CD4-positive, CD25-positive, alpha-beta regulatory T cell (primary cell): ENCODE measurements at regions not wholly inside any gene's neighbourhood (a gene's known extent, or its start where the extent isn't known, plus 50 kb on each side); places are given as distances from the start of the nearest gene placed in this dataset.

ENCODE experiments used
- ATAC-seq, 2 donors: fragments of 150-1000 bp; cut with Tn5 transposase; one replicate each; pipeline ENCODE4 v1.10.0; 2021; ENCODE audit warnings: low read depth in 2 of 2, moderate number of reproducible peaks in 2 of 2, moderate library complexity in 1 of 2
- DNase-seq, 3 donors: peaks; one replicate each; pipeline versions ENCODE4 v3.0.0 to v3.0.0-alpha.2; 2012 to 2022; ENCODE audit warnings: mixed read lengths in 1 of 3
- H3K27ac ChIP-seq: one replicate; pipeline ENCODE4 v1.7.0; 2013; ENCODE audit warnings: mild to moderate bottlenecking, low read length; ENCODE audit not compliant: insufficient read depth, poor library complexity, severe bottlenecking
- H3K27me3 ChIP-seq: one replicate; pipeline ENCODE4 v1.7.0; 2013; ENCODE audit warnings: low read length; ENCODE audit not compliant: control insufficient read depth, insufficient read depth
- H3K36me3 ChIP-seq: one replicate; pipeline ENCODE4 v1.7.0; 2013; ENCODE audit warnings: mild to moderate bottlenecking, low read length, moderate library complexity; ENCODE audit not compliant: control insufficient read depth, insufficient read depth
- H3K4me1 ChIP-seq: 2 replicates; pipeline ENCODE4 v1.7.0; 2013; ENCODE audit warnings: mild to moderate bottlenecking, low read length; ENCODE audit not compliant: insufficient read depth, control insufficient read depth, poor library complexity, severe bottlenecking
- H3K4me3 ChIP-seq: one replicate; pipeline ENCODE4 v1.7.0; 2013; ENCODE audit warnings: low read depth, mild to moderate bottlenecking, low read length, moderate library complexity
- H3K9me3 ChIP-seq, 2 experiments: 1 replicate in 1 of 2; 2 replicates in 1 of 2; pipeline ENCODE4 v1.7.0; 2013; ENCODE audit warnings: low read length in 2 of 2, mild to moderate bottlenecking in 1 of 2, moderate library complexity in 1 of 2; ENCODE audit not compliant: control insufficient read depth in 2 of 2
- H3K27ac Mint-ChIP-seq, 3 donors: one replicate each; pipeline ENCODE4 v1.8.0; 2020 to 2022; ENCODE audit warnings: mild to moderate bottlenecking in 3 of 3, mixed read lengths in 3 of 3, moderate library complexity in 2 of 3
- H3K27me3 Mint-ChIP-seq: one replicate; pipeline ENCODE4 v1.8.0; 2022; ENCODE audit warnings: mild to moderate bottlenecking, mixed read lengths
- H3K36me3 Mint-ChIP-seq: one replicate; pipeline ENCODE4 v1.8.0; 2020; ENCODE audit warnings: mixed read lengths
- H3K4me1 Mint-ChIP-seq, 4 donors: one replicate each; pipeline ENCODE4 v1.8.0; 2020 to 2022; ENCODE audit warnings: mixed read lengths in 4 of 4, mild to moderate bottlenecking in 1 of 4
- H3K4me3 Mint-ChIP-seq, 4 donors: one replicate each; pipeline ENCODE4 v1.8.0; 2020 to 2022; ENCODE audit warnings: mild to moderate bottlenecking in 4 of 4, mixed read lengths in 4 of 4, moderate library complexity in 3 of 4
- H3K9me3 Mint-ChIP-seq, 7 donors: one replicate each; pipeline ENCODE4 v1.8.0; 2020 to 2022; ENCODE audit warnings: mixed read lengths in 7 of 7, mild to moderate bottlenecking in 3 of 7, moderate library complexity in 2 of 7

- Histone ChIP-seq H3K4me3 (no peak overlapping the region), H3K4me1 (no peaks in the 10 kb centered on the region), H3K36me3 (no peaks in the 10 kb centered on the region), H3K27ac (no peak overlapping the region), H3K9me3 (no peaks in the 10 kb centered on the region), H3K27me3 (no peaks in the 10 kb centered on the region)
- Mint-ChIP-seq H3K4me1 (no peaks in the 10 kb centered on the region), H3K9me3 (peaks cover 0 to 3% (median 0%) of the 10 kb centered on the region in 7 donors), H3K36me3 (no peaks in the 10 kb centered on the region), H3K4me3 (no peak overlapping the region), H3K27me3 (no peaks in the 10 kb centered on the region), H3K27ac (no peak overlapping the region)
- ATAC-seq (no peak), DNase-seq (no peak)
Measured at GRCh38 chr4:186351668-186352194, 85.7 kb downstream of the F11 start.

GRCh38 chr4:186348433-186348832 lies 82.4 kb downstream of the F11 start:
- H3K27ac ChIP-seq: no peak overlapping the region
- Mint-ChIP-seq H3K4me1 (no peaks in the 10 kb centered on the region), H3K36me3 (no peaks in the 10 kb centered on the region), H3K9me3 (peaks cover 0 to 3% (median 0%) of the 10 kb centered on the region in 7 donors), H3K4me3 (no peak overlapping the region), H3K27me3 (no peaks in the 10 kb centered on the region), H3K27ac (no peak overlapping the region)
- H3K4me3 ChIP-seq: no peak overlapping the region
- H3K4me1 ChIP-seq: no peaks in the 10 kb centered on the region
- no peaks in the 10 kb centered on the region for H3K27me3 ChIP-seq
- no peaks in the 10 kb centered on the region for H3K36me3 ChIP-seq
- no peak for ATAC-seq
- H3K9me3 ChIP-seq: no peaks in the 10 kb centered on the region
- no peak for DNase-seq

- H3K27me3 ChIP-seq: no peaks in the 10 kb centered on the region
- H3K9me3 Mint-ChIP-seq: peaks cover 0 to 3% (median 0%) of the 10 kb centered on the region in 7 donors
- H3K27ac ChIP-seq: no peak overlapping the region
- no peak for DNase-seq
- no peaks in the 10 kb centered on the region for H3K9me3 ChIP-seq
- no peak overlapping the region for H3K4me3 Mint-ChIP-seq
- H3K36me3 ChIP-seq: no peaks in the 10 kb centered on the region
- no peaks in the 10 kb centered on the region for H3K36me3 Mint-ChIP-seq
- H3K4me1 ChIP-seq: no peaks in the 10 kb centered on the region
- H3K27ac Mint-ChIP-seq: no peak overlapping the region
- no peaks in the 10 kb centered on the region for H3K27me3 Mint-ChIP-seq
- no peak for ATAC-seq
- H3K4me3 ChIP-seq: no peak overlapping the region
- no peaks in the 10 kb centered on the region for H3K4me1 Mint-ChIP-seq
Measured at GRCh38 chr4:186347743-186348142, 81.8 kb downstream of the F11 start.

- Mint-ChIP-seq H3K36me3 (no peaks in the 10 kb centered on the region), H3K27ac (no peak overlapping the region), H3K9me3 (no peaks in the 10 kb centered on the region), H3K4me1 (no peaks in the 10 kb centered on the region), H3K4me3 (no peak overlapping the region), H3K27me3 (no peaks in the 10 kb centered on the region)
- Histone ChIP-seq H3K4me3 (no peak overlapping the region), H3K4me1 (no peaks in the 10 kb centered on the region), H3K9me3 (no peaks in the 10 kb centered on the region), H3K27ac (no peak overlapping the region), H3K36me3 (no peaks in the 10 kb centered on the region), H3K27me3 (no peaks in the 10 kb centered on the region)
- no peak for DNase-seq
- ATAC-seq: no peak
Measured at GRCh38 chr4:186345184-186345583, 79.2 kb downstream of the F11 start.

GRCh38 chr4:186342582-186342981 lies 76.6 kb downstream of the F11 start:
- Mint-ChIP-seq H3K36me3 (no peaks in the 10 kb centered on the region), H3K4me3 (no peak overlapping the region), H3K9me3 (no peaks in the 10 kb centered on the region), H3K4me1 (no peaks in the 10 kb centered on the region), H3K27me3 (no peaks in the 10 kb centered on the region), H3K27ac (no peak overlapping the region)
- no peaks in the 10 kb centered on the region for H3K36me3 ChIP-seq
- no peak overlapping the region for H3K27ac ChIP-seq
- H3K9me3 ChIP-seq: no peaks in the 10 kb centered on the region
- DNase-seq (no peak), ATAC-seq (no peak)
- no peak overlapping the region for H3K4me3 ChIP-seq
- H3K4me1 ChIP-seq: no peaks in the 10 kb centered on the region
- no peaks in the 10 kb centered on the region for H3K27me3 ChIP-seq

- Mint-ChIP-seq H3K36me3 (no peaks in the 10 kb centered on the region), H3K4me3 (no peak overlapping the region), H3K9me3 (no peaks in the 10 kb centered on the region), H3K27me3 (peaks cover 4% of the 10 kb centered on the region), H3K27ac (no peak overlapping the region), H3K4me1 (no peaks in the 10 kb centered on the region)
- H3K36me3 ChIP-seq: no peaks in the 10 kb centered on the region
- DNase-seq (no peak), ATAC-seq (no peak)
- no peaks in the 10 kb centered on the region for H3K4me1 ChIP-seq
- H3K27ac ChIP-seq: no peak overlapping the region
- H3K9me3 ChIP-seq: no peaks in the 10 kb centered on the region
- no peaks in the 10 kb centered on the region for H3K27me3 ChIP-seq
- no peak overlapping the region for H3K4me3 ChIP-seq
Measured at GRCh38 chr4:186341655-186342054, 75.7 kb downstream of the F11 start.
